DOHH2 (cell line): ENCODE measurements at regions not wholly inside any gene's neighbourhood (a gene's known extent, or its start where the extent isn't known, plus 50 kb on each side); places are given as distances from the start of the nearest gene placed in this dataset.

Experiments
- H3F3A ChIP-seq: fragments of 200-600 bp; sonication (generic), shearing (Covaris generic); 2 replicates; pipeline ENCODE4 v1.6.0; 2016; ENCODE audit warnings: antibody characterized with exemption, mild to moderate bottlenecking; ENCODE audit not compliant: control insufficient read depth, insufficient read depth
- H3K27ac ChIP-seq: fragments of 200-600 bp; sonication (generic); 2 replicates; pipeline ENCODE4 v1.5.1; 2014; ENCODE audit warnings: low read depth, mild to moderate bottlenecking, low read length, moderate library complexity
- H3K27me3 ChIP-seq: fragments of 200-600 bp; sonication (generic); 2 replicates; pipeline ENCODE4 v1.6.1; 2014; ENCODE audit warnings: mild to moderate bottlenecking, low read length, mixed read lengths; ENCODE audit not compliant: control insufficient read depth
- H3K36me3 ChIP-seq: fragments of 200-600 bp; sonication (generic); 2 replicates; pipeline ENCODE4 v1.6.1; 2014; ENCODE audit warnings: mild to moderate bottlenecking, low read length, moderate library complexity, mixed read lengths; ENCODE audit not compliant: control insufficient read depth
- H3K4me1 ChIP-seq: fragments of 200-600 bp; sonication (generic); 2 replicates; pipeline ENCODE4 v1.6.1; 2014; ENCODE audit warnings: mild to moderate bottlenecking, low read length, mixed read lengths; ENCODE audit not compliant: control insufficient read depth
- H3K4me2 ChIP-seq: fragments of 200-600 bp; sonication (generic); 2 replicates; pipeline ENCODE4 v1.6.0; 2014; ENCODE audit warnings: mild to moderate bottlenecking, low read length, moderate library complexity
- H3K4me3 ChIP-seq: fragments of 200-600 bp; sonication (generic); 2 replicates; pipeline ENCODE4 v1.5.1; 2014; ENCODE audit warnings: mild to moderate bottlenecking, low read length, mixed read lengths
- H3K79me2 ChIP-seq: fragments of 200-600 bp; sonication (generic); 2 replicates; pipeline ENCODE4 v1.6.1; 2014; ENCODE audit warnings: mild to moderate bottlenecking, low read length, mixed read lengths; ENCODE audit not compliant: control insufficient read depth
- H3K9me2 ChIP-seq: fragments of 200-600 bp; sonication (generic); replicated peaks from 2 replicates; pipeline ENCODE4 v1.6.1; 2014; ENCODE audit warnings: mild to moderate bottlenecking, low read length, mixed read lengths; ENCODE audit not compliant: control insufficient read depth
- H3K9me3 ChIP-seq: fragments of 200-600 bp; sonication (generic); 2 replicates; pipeline ENCODE4 v1.6.1; 2014; ENCODE audit warnings: antibody characterized with exemption, low read length, mixed read lengths; ENCODE audit not compliant: control insufficient read depth, insufficient read depth
- H4K20me1 ChIP-seq: fragments of 200-600 bp; sonication (generic); 2 replicates; pipeline ENCODE4 v1.6.0; 2014; ENCODE audit warnings: low read depth, mild to moderate bottlenecking, antibody characterized with exemption, low read length, moderate library complexity; ENCODE audit not compliant: control insufficient read depth, insufficient read depth
- CTCF ChIP-seq: fragments of 200-600 bp; sonication (generic); IDR thresholded peaks from one replicate; pipeline ENCODE4 v1.5.1; 2014; ENCODE audit warnings: antibody characterized with exemption, mild to moderate bottlenecking, low read depth, low read length; ENCODE audit not compliant: poor library complexity, severe bottlenecking
- EZH2phosphoT487 ChIP-seq: fragments of 200-600 bp; sonication (generic); IDR thresholded peaks from 2 replicates; pipeline ENCODE4 v1.6.1; 2017; ENCODE audit warnings: borderline replicate concordance, mild to moderate bottlenecking, antibody characterized with exemption, low read length, moderate library complexity, mixed read lengths

- no peaks in the 10 kb centered on the region for H3K4me1 ChIP-seq
- no peaks in the 10 kb centered on the region for H4K20me1 ChIP-seq
- no peaks in the 10 kb centered on the region for H3F3A ChIP-seq
- H3K27me3 ChIP-seq, result no peaks in the 10 kb centered on the region
- H3K9me3 ChIP-seq, result no peaks in the 10 kb centered on the region
- no peaks in the 10 kb centered on the region for H3K36me3 ChIP-seq
- H3K4me2 ChIP-seq, result no peak overlapping the region
- H3K27ac ChIP-seq, result no peak overlapping the region
- no peak overlapping the region for H3K4me3 ChIP-seq
- no peaks in the 10 kb centered on the region for H3K79me2 ChIP-seq
- no peaks in the 10 kb centered on the region for H3K9me2 ChIP-seq
- TF ChIP-seq EZH2phosphoT487 (no peak), CTCF (no peak)
Observed at GRCh38 chr20:22810626-22811569, 224.2 kb upstream of the SSTR4 start.

GRCh38 chr20:22814471-22815205, 220.5 kb upstream of the SSTR4 start:
- H3K36me3 ChIP-seq, result no peaks in the 10 kb centered on the region
- no peaks in the 10 kb centered on the region for H3K4me1 ChIP-seq
- H3K79me2 ChIP-seq, result no peaks in the 10 kb centered on the region
- no peak overlapping the region for H3K4me2 ChIP-seq
- H3K4me3 ChIP-seq, result no peak overlapping the region
- no peak for TF ChIP-seq EZH2phosphoT487
- no peak for TF ChIP-seq CTCF
- no peaks in the 10 kb centered on the region for H4K20me1 ChIP-seq
- no peak overlapping the region for H3K27ac ChIP-seq
- no peaks in the 10 kb centered on the region for H3K9me2 ChIP-seq
- no peaks in the 10 kb centered on the region for H3K27me3 ChIP-seq
- H3F3A ChIP-seq, result no peaks in the 10 kb centered on the region
- H3K9me3 ChIP-seq, result no peaks in the 10 kb centered on the region

- no peaks in the 10 kb centered on the region for H3K9me2 ChIP-seq
- no peaks in the 10 kb centered on the region for H3K36me3 ChIP-seq
Observed at GRCh38 chr20:22815206-22815551, 219.9 kb upstream of the SSTR4 start.

More at GRCh38 chr20:22815206-22815551, 219.9 kb upstream of the SSTR4 start:
- Histone ChIP-seq H4K20me1 (no peaks in the 10 kb centered on the region), H3K9me3 (no peaks in the 10 kb centered on the region), H3K4me3 (no peak overlapping the region), H3K4me2 (no peak overlapping the region), H3K79me2 (no peaks in the 10 kb centered on the region), H3K27me3 (no peaks in the 10 kb centered on the region), H3K27ac (no peak overlapping the region), H3F3A (no peaks in the 10 kb centered on the region), H3K4me1 (no peaks in the 10 kb centered on the region)
- no peak for TF ChIP-seq CTCF
- TF ChIP-seq EZH2phosphoT487, result no peak
